ENCODE measurements at regions not wholly inside any gene's neighbourhood (a gene's known extent, or its start where the extent isn't known, plus 50 kb on each side); places are given as distances from the start of the nearest gene placed in this dataset.
A peak's percentile ranks its signal among the peaks of the same experiment; 100 is the strongest.

DNA sequence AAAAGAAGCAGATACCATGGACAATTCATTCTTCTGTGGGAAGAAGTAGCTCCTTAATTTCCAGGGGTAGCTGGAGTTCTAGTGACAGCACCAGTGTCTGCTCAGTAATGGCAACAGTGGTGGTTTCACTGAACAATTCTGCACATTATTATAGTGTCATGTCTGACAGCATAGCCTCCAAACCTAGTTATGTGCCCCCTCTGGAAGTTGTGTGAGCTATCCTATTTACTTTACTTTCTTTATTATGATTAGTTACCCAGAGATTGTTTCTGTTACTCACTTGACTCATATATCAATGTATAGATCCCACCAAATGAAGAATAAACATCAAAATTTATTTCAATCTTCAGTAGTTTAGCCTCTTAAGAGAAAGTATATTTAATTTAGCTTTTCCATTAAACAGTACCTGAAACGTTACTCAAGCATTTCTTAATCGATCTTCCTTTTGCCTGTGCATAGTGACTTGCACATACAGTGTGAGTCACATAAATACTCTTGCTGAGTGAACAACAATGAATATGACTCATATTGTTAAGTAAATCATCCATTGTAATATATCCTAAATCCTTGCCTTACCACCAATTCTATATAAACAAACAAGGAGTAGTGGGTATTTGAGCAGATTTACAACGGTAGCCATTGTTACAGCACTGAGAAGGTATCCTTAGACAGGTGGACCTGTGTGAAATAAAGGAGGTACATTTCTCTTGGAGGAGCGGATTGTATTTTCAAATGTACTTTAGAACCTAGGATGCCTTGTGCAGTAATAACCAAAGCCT lies 534.7 kb downstream of the ANKRD50 start:
- Histone ChIP-seq H3K4me3 (no peak overlapping the region), H3K27me3 (no peaks in the 10 kb centered on the region), H3K9me3 (no peaks in the 10 kb centered on the region), H3K27ac (peak overlapping the region; percentile 73 to 78 (median 76)), H3K36me3 (no peaks in the 10 kb centered on the region), H3K4me1 (peaks cover 0 to 32% (median 4%) of the 10 kb centered on the region in 3 donors)
- DNase-seq: no peak
- TF ChIP-seq CTCF (IDR thresholded peaks at IDR 0.05): no peak
- TF ChIP-seq POLR2A (IDR thresholded peaks at IDR 0.05): no peak
- intact Hi-C loops (cut with DNase I): no loop called here
- 40 to 52% methylated on average over 4 of the region's 4 CpGs for WGBS, 2 donors

GRCh38 chr4:124178449-124179021 lies 534.0 kb downstream of the ANKRD50 start:
- H3K36me3 ChIP-seq: no peaks in the 10 kb centered on the region
- intact Hi-C loops (cut with DNase I): no loop called here
- no peaks in the 10 kb centered on the region for H3K27me3 ChIP-seq
- WGBS, 2 donors: 49 to 54% methylated on average over 3 to 4 of the region's 4 CpGs
- peaks cover 0 to 32% (median 4%) of the 10 kb centered on the region in 3 donors for H3K4me1 ChIP-seq
- peak overlapping the region; percentile 73 to 78 (median 76) for H3K27ac ChIP-seq
- DNase-seq: no peak
- H3K9me3 ChIP-seq: no peaks in the 10 kb centered on the region
- no peak overlapping the region for H3K4me3 ChIP-seq
- TF ChIP-seq POLR2A (IDR thresholded peaks at IDR 0.05) (no peak), CTCF (IDR thresholded peaks at IDR 0.05) (no peak)

- H3K9me3 ChIP-seq: no peaks in the 10 kb centered on the region
- WGBS, 2 donors: 19 to 38% methylated on average over 3 to 4 of the region's 5 CpGs
- intact Hi-C loops (cut with DNase I): no loop called here
- DNase-seq: no peak
- H3K36me3 ChIP-seq: no peaks in the 10 kb centered on the region
- TF ChIP-seq POLR2A (IDR thresholded peaks at IDR 0.05) (no peak), CTCF (IDR thresholded peaks at IDR 0.05) (no peak)
- H3K4me3 ChIP-seq: no peak overlapping the region
- H3K27ac ChIP-seq: peak overlapping the region in 3 of 4 donors; percentile 73 to 78 (median 76)
- peaks cover 0 to 32% (median 4%) of the 10 kb centered on the region in 3 donors for H3K4me1 ChIP-seq
- no peaks in the 10 kb centered on the region for H3K27me3 ChIP-seq
These were observed 532.9 kb downstream of the ANKRD50 start for GRCh38 chr4:124179506-124180186.

DNA sequence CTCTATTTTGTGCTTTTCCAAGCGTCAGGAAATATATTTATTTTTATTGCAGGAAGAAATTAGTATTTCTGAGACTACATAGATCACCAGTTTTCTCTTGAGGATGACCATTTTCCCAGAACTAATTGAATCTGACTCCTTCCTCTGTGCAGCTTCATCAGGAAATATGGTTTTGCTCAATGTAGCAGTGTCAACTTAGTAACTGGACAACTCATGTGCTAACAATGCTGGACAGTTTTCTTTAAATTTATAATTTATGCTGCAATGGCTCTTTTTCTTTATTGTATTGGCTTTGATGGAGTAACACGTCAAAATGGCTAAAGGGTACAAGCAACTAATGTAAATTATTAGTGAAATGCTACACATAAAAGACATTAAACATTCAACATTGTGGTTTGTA lies 531.5 kb downstream of the ANKRD50 start:
- WGBS, 2 donors: 81 to 85% methylated on average over 2 of the region's 2 CpGs
- no peak for DNase-seq
- intact Hi-C loops (cut with DNase I): no loop called here
- Histone ChIP-seq H3K36me3 (no peaks in the 10 kb centered on the region), H3K4me1 (peaks cover 0 to 32% (median 4%) of the 10 kb centered on the region in 3 donors), H3K27me3 (no peaks in the 10 kb centered on the region), H3K9me3 (peaks cover 0 to under 1% (median 0%) of the 10 kb centered on the region in 3 donors), H3K27ac (no peak overlapping the region), H3K4me3 (no peak overlapping the region)
- TF ChIP-seq CTCF (IDR thresholded peaks at IDR 0.05): no peak
- no peak for TF ChIP-seq POLR2A (IDR thresholded peaks at IDR 0.05)

DNA sequence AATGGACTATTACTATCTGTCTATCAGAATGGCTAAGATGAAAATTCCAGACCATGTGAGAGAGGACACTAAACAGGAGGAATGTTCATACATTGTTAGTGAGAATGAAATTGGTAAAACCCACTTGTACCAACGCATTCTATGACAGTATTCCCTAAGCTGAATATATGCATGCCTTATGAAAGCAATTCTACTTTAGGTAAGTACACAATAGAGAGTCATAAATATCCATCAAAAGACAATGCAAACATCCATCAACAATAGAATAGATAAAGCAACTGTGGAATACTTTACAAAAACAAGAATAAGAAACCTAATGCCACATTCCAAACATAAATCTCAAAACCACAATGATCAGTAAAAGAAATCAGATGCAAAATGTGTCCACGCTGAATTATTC lies 529.3 kb downstream of the ANKRD50 start:
- H3K9me3 ChIP-seq: peaks cover 0 to 7% (median 0%) of the 10 kb centered on the region in 3 donors
- TF ChIP-seq POLR2A (IDR thresholded peaks at IDR 0.05) (no peak), CTCF (IDR thresholded peaks at IDR 0.05) (no peak)
- no peaks in the 10 kb centered on the region for H3K36me3 ChIP-seq
- no peaks in the 10 kb centered on the region for H3K27me3 ChIP-seq
- DNase-seq: no peak
- no peak overlapping the region for H3K4me3 ChIP-seq
- intact Hi-C loops (cut with DNase I): no loop called here
- 82 to 91% methylated on average over 2 of the region's 2 CpGs for WGBS, 2 donors
- H3K4me1 ChIP-seq: peaks cover 0 to 21% (median 4%) of the 10 kb centered on the region in 3 donors
- H3K27ac ChIP-seq: no peak overlapping the region

Measured in esophagus squamous epithelium (tissue), 5 donors.